AG04449 (cell line): ENCODE measurements at regions not wholly inside any gene's neighbourhood (a gene's known extent, or its start where the extent isn't known, plus 50 kb on each side); places are given as distances from the start of the nearest gene placed in this dataset.

Experiments
- CTCF ChIA-PET: fragments of 350-600 bp; formaldehyde crosslinking; extraction: SDS; loops from one replicate; lab custom pipeline; 2021; ENCODE audit warnings: antibody characterized with exemption; lab: Yijun Ruan, JAX
- POLR2A ChIA-PET: fragments of 400-600, 350-600 bp; formaldehyde crosslinking; extraction: SDS; loops from one replicate; lab custom pipeline; 2020; ENCODE audit warnings: antibody characterized with exemption, inconsistent platforms; lab: Yijun Ruan, JAX
- DNase-seq: peaks from one replicate; pipeline ENCODE4 v3.0.0-alpha.2; 2010; ENCODE audit warnings: low read depth, low spot score
- H3K4me3 ChIP-seq: 2 replicates; pipeline ENCODE4 v1.5.1; 2011; ENCODE audit warnings: low read depth, mild to moderate bottlenecking, control low read depth, low read length
- CTCF ChIP-seq: IDR thresholded peaks from one replicate; pipeline ENCODE4 v1.5.1; 2011; ENCODE audit warnings: mild to moderate bottlenecking, moderate library complexity, low read length, control low read depth, inconsistent platforms; ENCODE audit not compliant: insufficient read depth; ENCODE audit errors: missing control alignments

- H3K4me3 ChIP-seq = no peak overlapping the region
- POLR2A ChIA-PET = no interaction called here
- TF ChIP-seq CTCF = no peak
- DNase-seq = no peak
- CTCF ChIA-PET = interaction anchor here (0.8 kb wide), 1 partner anchor 21 kb away, joined by 3 read pairs; no protein-coding TSS in a partner anchor
These were observed 664.5 kb downstream of the RAPGEF2 start for GRCh38 chr4:159767406-159767805.

DNA sequence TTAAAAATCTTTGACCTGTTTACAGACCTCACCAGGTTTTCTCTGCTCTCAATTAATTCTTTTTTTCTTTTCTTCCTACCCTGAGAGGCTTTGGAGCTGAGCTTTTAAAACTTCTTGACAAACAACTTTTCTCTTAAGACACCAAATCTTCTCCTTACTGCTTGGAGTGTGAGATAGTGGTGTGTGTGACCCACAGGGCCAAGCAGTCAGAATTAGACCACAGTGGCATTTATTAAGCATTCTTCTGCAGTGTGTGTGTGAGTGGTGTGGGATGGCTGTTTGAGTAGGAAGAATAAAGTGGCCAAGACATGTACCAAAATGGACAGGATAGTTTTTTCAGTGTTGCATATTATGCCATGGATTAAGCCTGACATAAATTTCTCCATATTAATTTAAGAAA lies 665.1 kb downstream of the RAPGEF2 start:
- no peak for TF ChIP-seq CTCF
- ChIA-PET CTCF (no interaction called here), POLR2A (no interaction called here)
- no peak for DNase-seq
- no peak overlapping the region for H3K4me3 ChIP-seq

DNA sequence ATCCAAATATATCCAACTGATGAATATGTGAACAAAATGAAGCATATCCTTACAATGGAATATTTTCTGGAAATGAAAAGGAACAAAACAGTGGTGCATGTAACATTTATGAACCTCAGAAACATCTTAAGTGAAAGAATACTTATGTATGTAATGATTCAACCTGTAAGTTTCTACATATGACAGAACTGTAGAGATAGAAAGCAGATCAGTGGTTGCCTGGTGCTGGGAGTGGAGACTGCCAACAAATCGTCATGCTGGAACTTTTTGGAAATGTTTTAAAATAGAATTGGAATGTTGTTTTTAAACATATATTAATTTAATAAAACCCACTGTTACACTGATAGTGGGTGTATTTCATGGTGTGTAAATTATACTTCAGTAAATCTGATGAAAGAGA lies 667.5 kb downstream of the RAPGEF2 start:
- TF ChIP-seq CTCF = no peak
- POLR2A ChIA-PET = no interaction called here
- no peak overlapping the region for H3K4me3 ChIP-seq
- no peak for DNase-seq
- CTCF ChIA-PET = no interaction called here

GRCh38 chr4:159770969-159771368 lies 668.1 kb downstream of the RAPGEF2 start:
- no peak for TF ChIP-seq CTCF
- no peak for DNase-seq
- H3K4me3 ChIP-seq = no peak overlapping the region
- POLR2A ChIA-PET = no interaction called here
- CTCF ChIA-PET = no interaction called here

- POLR2A ChIA-PET = no interaction called here
- DNase-seq = no peak
- no peak overlapping the region for H3K4me3 ChIP-seq
- TF ChIP-seq CTCF = no peak
- CTCF ChIA-PET = no interaction called here
These were observed 674.1 kb downstream of the RAPGEF2 start for GRCh38 chr4:159776961-159777360.

DNA sequence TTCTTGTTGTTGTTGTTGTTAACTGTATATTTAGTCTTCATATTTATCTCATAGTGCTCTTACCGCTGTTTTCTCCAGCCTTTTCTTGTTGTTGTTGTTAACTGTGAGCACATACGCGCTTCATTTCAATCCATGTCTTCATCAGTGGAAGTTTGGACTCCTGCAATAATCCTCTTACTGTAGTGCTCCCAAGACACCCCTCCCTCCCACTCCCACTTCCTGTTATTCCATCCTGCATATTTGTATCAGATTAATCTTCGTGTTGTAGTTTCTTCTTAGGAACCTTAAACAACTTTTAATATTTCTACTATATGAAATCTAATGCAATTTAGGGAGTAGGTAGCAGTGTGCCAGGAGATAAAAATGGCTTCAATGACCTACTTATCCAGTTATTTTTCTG lies 674.8 kb downstream of the RAPGEF2 start:
- ChIA-PET CTCF (no interaction called here), POLR2A (no interaction called here)
- no peak for DNase-seq
- no peak overlapping the region for H3K4me3 ChIP-seq
- TF ChIP-seq CTCF = no peak
